Left hindlimb (tissue), 1 donor: ENCODE measurements at regions not wholly inside any gene's neighbourhood (a gene's known extent, or its start where the extent isn't known, plus 50 kb on each side); places are given as distances from the start of the nearest gene placed in this dataset.
"Not testable (repeated sequence)": the region's sequence is repeated elsewhere in the genome, so short reads cannot be mapped to it uniquely, and the experiment has no call there.

Experiments used
- DNase-seq: peaks from one replicate; pipeline ENCODE4 v3.0.0-alpha.2; 2018

GRCh38 chr5:174453690-174454089, 270.7 kb upstream of the MSX2 start:
- no peak for DNase-seq

DNA sequence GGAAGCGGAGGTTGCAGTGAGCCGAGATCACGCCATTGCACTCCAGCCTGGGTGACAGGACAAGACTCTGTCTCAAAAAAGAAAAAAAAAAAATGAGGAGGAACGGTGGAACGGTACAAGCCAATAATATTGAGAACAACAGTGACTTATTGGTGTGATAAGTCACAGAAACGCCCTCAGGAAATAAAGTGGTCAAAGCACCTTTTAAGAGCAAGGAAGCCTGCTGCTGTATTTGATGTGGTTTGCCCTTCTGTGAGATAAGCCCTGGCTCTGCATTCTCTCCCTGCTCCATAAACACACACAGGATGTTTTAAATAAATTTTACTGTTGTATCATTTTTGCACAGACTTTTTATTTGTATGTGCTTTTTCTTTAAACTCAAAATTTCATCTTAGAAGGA, 269.9 kb upstream of the MSX2 start:
- no peak for DNase-seq

GRCh38 chr5:174454890-174455289, 269.5 kb upstream of the MSX2 start:
- DNase-seq: no peak

DNA sequence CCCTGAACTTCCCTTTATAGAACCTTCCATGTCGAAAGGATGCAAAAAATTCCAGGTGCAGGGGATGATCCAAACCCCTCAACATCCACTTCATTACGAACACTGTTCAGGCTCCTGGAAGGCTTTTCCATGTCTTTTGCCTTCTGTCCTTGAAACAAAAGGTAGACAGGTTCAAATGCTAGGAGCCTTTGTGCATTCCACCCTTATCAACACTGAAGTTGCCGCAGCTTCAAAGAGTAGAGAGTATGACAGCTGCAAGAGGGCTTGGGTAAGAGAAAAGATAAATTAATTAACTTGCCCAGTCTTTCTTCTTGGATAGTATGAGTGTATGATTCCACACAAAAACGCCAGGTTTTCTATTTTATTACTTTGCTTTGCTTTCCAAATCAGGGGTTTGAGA, 269.1 kb upstream of the MSX2 start:
- DNase-seq: no peak

GRCh38 chr5:174457141-174457678, 267.2 kb upstream of the MSX2 start:
- no peak for DNase-seq

DNA sequence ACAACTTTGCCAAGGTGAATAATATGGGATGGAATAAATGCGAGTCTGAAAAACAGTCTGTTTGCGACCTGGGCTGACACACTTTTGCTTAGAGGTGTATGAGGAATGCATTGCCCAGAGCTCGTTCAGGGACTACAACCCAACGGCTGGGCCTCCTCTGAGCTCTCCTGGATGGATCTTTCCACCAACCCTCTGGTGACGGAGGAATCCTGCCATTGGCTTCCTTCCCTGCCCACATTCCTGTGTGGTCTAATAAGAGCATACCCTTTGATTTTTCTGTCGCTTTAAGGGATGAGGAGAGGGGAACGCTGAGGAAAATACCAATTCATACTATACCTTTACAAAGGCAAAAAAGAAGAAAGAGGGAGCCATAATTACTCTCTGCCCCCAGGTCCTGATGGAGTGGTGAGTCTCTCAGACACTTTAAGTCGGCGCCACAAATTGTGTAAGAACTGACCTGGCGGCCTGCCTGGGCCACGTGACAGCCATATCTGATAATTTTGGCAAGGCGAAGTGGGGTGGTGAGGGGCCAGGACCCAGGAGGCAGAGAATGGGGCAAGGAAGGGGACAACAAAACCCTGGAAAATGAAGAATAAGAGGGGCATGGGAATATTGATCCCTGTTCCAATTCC, 265.2 kb upstream of the MSX2 start:
- no peak for DNase-seq

- no peak for DNase-seq
Measured at GRCh38 chr5:174459832-174460448, 264.4 kb upstream of the MSX2 start.

- no peak for DNase-seq
Measured at GRCh38 chr5:174462129-174462528, 262.3 kb upstream of the MSX2 start.

GRCh38 chr5:174464504-174465165, 259.7 kb upstream of the MSX2 start:
- DNase-seq: no peak

DNA sequence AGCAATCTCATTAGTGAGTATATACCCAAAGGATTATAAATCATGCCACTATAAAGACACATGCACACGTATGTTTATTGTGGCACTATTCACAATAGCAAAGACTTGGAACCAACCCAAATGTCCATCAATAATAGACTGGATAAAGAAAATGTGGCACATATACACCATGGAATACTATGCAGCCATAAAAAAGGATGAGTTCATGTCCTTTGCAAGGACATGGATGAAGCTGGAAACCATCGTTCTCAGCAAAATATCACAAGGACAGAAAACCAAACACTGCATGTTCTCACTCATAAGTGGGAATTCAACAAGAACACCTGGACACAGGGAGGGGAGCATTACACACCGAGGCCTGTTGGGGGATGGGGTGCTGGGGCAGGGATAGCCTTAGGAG, 252.9 kb upstream of the MSX2 start:
- DNase-seq: not testable (repeated sequence)

GRCh38 chr5:174472956-174473355, 251.4 kb upstream of the MSX2 start:
- DNase-seq: no peak

DNA sequence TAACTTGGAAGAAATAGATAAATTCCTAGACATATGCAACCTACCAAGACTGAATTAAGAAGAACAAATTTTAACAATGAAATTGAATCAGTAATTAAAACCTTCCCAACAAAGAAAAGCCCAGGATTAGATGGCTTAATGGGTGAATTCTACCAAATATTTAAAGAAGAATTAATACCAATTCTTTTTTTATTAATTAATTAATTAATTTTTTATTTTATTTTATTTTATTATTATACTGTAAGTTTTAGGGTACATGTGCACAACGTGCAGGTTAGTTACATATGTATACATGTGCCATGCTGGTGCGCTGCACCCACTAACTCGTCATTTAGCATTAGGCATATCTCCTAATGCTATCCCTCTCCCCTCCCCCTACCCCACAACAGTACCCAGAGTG, 248.4 kb upstream of the MSX2 start:
- not testable (repeated sequence) for DNase-seq

- no peak for DNase-seq
Measured at GRCh38 chr5:174479325-174479724, 245.1 kb upstream of the MSX2 start.

DNA sequence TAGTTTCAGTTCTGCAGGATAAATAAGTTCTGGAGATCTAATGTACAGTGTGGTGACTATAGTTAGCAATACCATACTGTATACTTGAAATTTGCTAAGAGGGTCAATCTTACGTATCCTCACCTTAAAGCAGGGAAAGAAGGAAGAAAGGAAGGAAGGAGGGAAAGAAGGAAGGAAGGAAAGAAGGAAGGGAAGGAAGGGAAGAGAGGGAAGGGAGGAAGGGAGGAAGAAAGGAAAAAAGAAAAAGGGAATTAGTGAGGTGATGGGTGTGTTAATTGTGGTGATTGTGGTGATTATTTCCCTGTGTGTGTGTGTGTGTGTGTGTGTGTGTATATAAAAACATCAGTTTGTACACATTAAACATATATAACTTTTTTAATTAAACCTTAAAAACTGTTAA, 242.6 kb upstream of the MSX2 start:
- DNase-seq: no peak

GRCh38 chr5:174482607-174483024, 241.8 kb upstream of the MSX2 start:
- no peak for DNase-seq

GRCh38 chr5:174483411-174483810, 241.0 kb upstream of the MSX2 start:
- no peak for DNase-seq

- no peak for DNase-seq
Measured at GRCh38 chr5:174489215-174489614, 235.2 kb upstream of the MSX2 start.

- DNase-seq: no peak
Measured at GRCh38 chr5:174489920-174490597, 234.3 kb upstream of the MSX2 start.

GRCh38 chr5:174490728-174491127, 233.7 kb upstream of the MSX2 start:
- DNase-seq: no peak

DNA sequence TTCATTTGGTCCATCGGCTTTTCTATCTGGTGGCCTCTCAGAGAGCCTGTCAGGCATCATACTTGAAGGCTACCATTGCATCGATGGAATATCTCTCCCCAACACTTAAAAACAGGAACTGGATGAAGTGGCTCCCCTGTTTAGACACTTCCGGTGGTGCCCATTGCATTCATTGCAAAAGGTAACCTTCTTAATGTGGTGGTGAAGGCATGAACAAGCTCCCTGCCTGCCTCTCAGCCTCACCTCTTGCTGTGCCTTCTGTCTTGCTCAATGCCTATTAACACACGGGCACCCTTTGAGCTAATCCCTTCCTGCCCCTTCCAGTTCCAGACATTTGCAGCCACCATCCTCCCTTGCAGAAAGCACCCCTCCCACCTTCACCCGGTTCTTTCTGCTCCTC, 233.1 kb upstream of the MSX2 start:
- no peak for DNase-seq

DNA sequence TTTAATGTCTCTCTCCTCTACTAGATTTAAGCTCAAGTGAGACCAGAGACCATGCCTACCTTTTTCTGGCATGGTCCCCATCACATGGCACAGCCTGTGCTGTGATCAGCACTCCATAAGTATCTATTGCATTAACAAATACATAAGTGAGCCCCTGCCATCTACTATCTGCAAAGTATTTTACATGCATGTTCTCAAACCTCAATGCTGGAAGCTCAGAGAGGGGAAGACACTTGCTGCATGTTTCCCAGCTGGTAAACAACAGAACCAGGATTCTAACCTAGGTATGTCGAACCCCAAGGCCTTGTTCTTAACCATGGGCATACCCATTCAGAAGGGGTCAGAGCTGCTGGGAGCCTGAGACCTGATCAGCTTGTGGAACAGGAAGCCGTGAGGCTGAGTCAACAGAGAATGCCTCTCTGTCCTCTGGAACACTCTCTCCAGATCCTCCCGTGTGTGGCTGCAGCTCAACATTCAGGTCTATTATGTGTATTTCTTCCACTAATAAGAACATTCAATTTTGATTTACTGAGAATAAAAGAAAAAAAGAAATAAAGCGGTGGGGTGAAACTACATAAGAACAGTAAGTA, 232.5 kb upstream of the MSX2 start:
- DNase-seq: no peak

DNA sequence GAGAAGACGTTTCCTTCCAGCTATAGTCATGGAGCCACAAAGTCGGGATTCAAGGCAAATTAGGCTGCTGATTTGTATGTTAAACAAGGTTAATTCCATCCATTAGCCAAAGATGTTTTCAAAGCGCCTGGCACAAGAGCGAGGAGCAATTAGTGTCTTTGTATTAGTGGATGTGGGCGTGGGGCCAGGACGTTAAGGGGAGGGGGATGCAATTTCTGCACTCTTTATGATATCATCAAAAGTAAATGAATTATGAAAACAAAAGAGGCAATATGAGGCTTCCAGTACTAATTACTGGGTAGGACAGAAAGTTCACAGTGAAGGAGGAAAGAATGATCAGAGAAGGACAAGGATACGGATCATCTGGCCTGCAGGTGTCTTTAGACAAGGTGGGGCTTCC, 230.9 kb upstream of the MSX2 start:
- DNase-seq: no peak

- not testable (repeated sequence) for DNase-seq
Measured at GRCh38 chr5:174497939-174498338, 226.4 kb upstream of the MSX2 start.
